HG02763 (cell line): ENCODE measurements at regions not wholly inside any gene's neighbourhood (a gene's known extent, or its start where the extent isn't known, plus 50 kb on each side); places are given as distances from the start of the nearest gene placed in this dataset.

Experiments used
- ATAC-seq: cut with Tn5 transposase; IDR thresholded peaks from one replicate; pipeline ENCODE4 v1.9.1; 2021; ENCODE audit warnings: mild to moderate bottlenecking, moderate library complexity; ENCODE audit not compliant: unreplicated experiment

GRCh38 chr15:69624155-69624520 lies 171.5 kb downstream of the RPLP1 start:
- no peak for ATAC-seq

GRCh38 chr15:69624816-69625215 lies 172.2 kb downstream of the RPLP1 start:
- no peak for ATAC-seq

- ATAC-seq: no peak
These were observed 172.7 kb downstream of the RPLP1 start for GRCh38 chr15:69625328-69625727.

GRCh38 chr15:69626095-69627066 lies 173.8 kb downstream of the RPLP1 start:
- no peak for ATAC-seq

GRCh38 chr15:69627548-69628158 lies 175.0 kb downstream of the RPLP1 start:
- no peak for ATAC-seq

GRCh38 chr15:69628256-69629093 lies 175.9 kb downstream of the RPLP1 start:
- no peak for ATAC-seq

- no peak for ATAC-seq
These were observed 177.1 kb downstream of the RPLP1 start for GRCh38 chr15:69629631-69630161.

- no peak for ATAC-seq
These were observed 178.4 kb downstream of the RPLP1 start for GRCh38 chr15:69631005-69631404.

- no peak for ATAC-seq
These were observed 179.4 kb downstream of the RPLP1 start for GRCh38 chr15:69631978-69632377.

GRCh38 chr15:69634860-69635259 lies 182.2 kb downstream of the RPLP1 start:
- ATAC-seq: no peak

- no peak for ATAC-seq
These were observed 183.7 kb downstream of the RPLP1 start for GRCh38 chr15:69636169-69636915.

- ATAC-seq: no peak
These were observed 185.2 kb downstream of the RPLP1 start for GRCh38 chr15:69637818-69638217.

- no peak for ATAC-seq
These were observed 190.9 kb downstream of the RPLP1 start for GRCh38 chr15:69643476-69643875.

GRCh38 chr15:69643971-69644370 lies 191.4 kb downstream of the RPLP1 start:
- ATAC-seq: no peak

- no peak for ATAC-seq
These were observed 192.3 kb downstream of the RPLP1 start for GRCh38 chr15:69644876-69645275.

GRCh38 chr15:69647142-69647513 lies 194.5 kb downstream of the RPLP1 start:
- no peak for ATAC-seq

- ATAC-seq: no peak
These were observed 195.6 kb downstream of the RPLP1 start for GRCh38 chr15:69648212-69648611.

GRCh38 chr15:69648775-69649735 lies 196.4 kb downstream of the RPLP1 start:
- ATAC-seq: no peak

- ATAC-seq: no peak
These were observed 199.7 kb downstream of the RPLP1 start for GRCh38 chr15:69652293-69652692.
